Prostate gland (tissue), 2 donors: ENCODE measurements at regions not wholly inside any gene's neighbourhood (a gene's known extent, or its start where the extent isn't known, plus 50 kb on each side); places are given as distances from the start of the nearest gene placed in this dataset.

ENCODE experiments used
- DNase-seq: peaks from one replicate; pipeline ENCODE4 v3.0.0-alpha.2; 2019; ENCODE audit warnings: low spot score
- H3K27ac ChIP-seq, 2 donors: fragments of 200-600 bp; sonication (generic); 2 replicates each; pipeline ENCODE4 v1.5.1; 2017 to 2019
- H3K27me3 ChIP-seq: fragments of 200-600 bp; sonication (generic); replicated peaks from 2 replicates; pipeline ENCODE4 v1.5.1; 2019; ENCODE audit not compliant: insufficient read depth
- H3K36me3 ChIP-seq, 2 donors: fragments of 200-600 bp; sonication (generic); 1 replicate in 1 of 2; 2 replicates in 1 of 2; pipeline versions ENCODE4 v1.5.1 to v1.8.1; 2017 to 2019
- H3K4me1 ChIP-seq: fragments of 200-600 bp; sonication (generic); replicated peaks from 2 replicates; pipeline ENCODE4 v1.5.1; 2019
- H3K4me3 ChIP-seq, 2 donors: fragments of 200-600 bp; sonication (generic); 2 replicates each; pipeline ENCODE4 v1.5.1; 2017 to 2019
- H3K9me3 ChIP-seq: fragments of 200-600 bp; sonication (generic); 2 replicates; pipeline ENCODE4 v1.5.1; 2017
- POLR2A ChIP-seq: fragments of 450-650 bp; IDR thresholded peaks from one replicate; pipeline ENCODE4 v1.6.1; 2016; ENCODE audit warnings: antibody characterized with exemption, mild to moderate bottlenecking
- POLR2AphosphoS5 ChIP-seq: sonication (generic); formaldehyde crosslinking; IDR thresholded peaks from one replicate; pipeline ENCODE4 v1.6.1; 2017; ENCODE audit warnings: antibody characterized with exemption
- WGBS: methylation state at CpG from one replicate; pipeline ENCODE4 v1.1.5; 2018; 5-methylcytosine and 5-hydroxymethylcytosine counted together
- intact Hi-C: fragments of 100-400 bp; cut with DNase I; formaldehyde crosslinking; loops from one replicate; pipeline ENCODE4 v1.14.2; 2022
- TF ChIP-seq, protein P1 (sequence below), 4 experiments: fragments of 200-600 bp in 2 of 4; fragments of 450-650 bp in 2 of 4; sonication (generic) in 2 of 4; IDR thresholded peaks; 1 replicate in 3 of 4; 2 replicates in 1 of 4; pipeline ENCODE4 v1.5.1; 2016 to 2019; ENCODE audit warnings: antibody characterized with exemption in 4 of 4, mild to moderate bottlenecking in 2 of 4, moderate library complexity in 2 of 4

DNA sequence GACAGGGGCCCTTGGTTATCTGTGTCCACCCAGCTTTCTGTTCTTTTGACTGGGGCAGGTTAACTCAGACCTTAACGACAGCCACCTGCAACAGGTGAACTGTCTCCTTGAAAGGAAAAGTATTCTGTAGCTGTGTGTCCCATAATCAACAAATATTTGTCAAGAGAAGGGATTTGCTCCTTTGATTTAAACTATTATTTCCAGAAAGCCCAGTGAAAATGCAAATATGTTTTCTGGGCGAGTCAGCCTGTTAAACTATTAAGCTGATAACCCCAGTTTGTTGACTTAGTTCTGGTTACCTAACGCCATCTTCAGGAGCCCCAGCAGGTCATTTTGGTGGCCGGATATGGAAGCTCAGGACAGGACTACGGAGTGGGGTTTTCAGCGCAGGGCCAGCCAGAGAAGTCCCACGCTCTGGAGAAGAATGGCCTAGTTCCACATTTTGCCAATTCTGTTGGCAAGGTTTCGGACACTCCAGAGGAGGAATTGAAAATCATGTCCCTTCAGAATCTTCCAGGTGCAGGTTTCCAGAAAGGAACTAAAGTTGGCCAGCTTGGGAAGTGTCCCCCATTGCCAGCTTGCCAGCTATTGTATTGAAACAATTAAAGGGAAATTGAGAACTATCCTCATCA is 54.5 kb downstream of the ADRA2A start:
- DNase-seq = no peak
- no peak for TF ChIP-seq POLR2A
- no peak for TF ChIP-seq POLR2AphosphoS5
- TF ChIP-seq, protein P1, sequence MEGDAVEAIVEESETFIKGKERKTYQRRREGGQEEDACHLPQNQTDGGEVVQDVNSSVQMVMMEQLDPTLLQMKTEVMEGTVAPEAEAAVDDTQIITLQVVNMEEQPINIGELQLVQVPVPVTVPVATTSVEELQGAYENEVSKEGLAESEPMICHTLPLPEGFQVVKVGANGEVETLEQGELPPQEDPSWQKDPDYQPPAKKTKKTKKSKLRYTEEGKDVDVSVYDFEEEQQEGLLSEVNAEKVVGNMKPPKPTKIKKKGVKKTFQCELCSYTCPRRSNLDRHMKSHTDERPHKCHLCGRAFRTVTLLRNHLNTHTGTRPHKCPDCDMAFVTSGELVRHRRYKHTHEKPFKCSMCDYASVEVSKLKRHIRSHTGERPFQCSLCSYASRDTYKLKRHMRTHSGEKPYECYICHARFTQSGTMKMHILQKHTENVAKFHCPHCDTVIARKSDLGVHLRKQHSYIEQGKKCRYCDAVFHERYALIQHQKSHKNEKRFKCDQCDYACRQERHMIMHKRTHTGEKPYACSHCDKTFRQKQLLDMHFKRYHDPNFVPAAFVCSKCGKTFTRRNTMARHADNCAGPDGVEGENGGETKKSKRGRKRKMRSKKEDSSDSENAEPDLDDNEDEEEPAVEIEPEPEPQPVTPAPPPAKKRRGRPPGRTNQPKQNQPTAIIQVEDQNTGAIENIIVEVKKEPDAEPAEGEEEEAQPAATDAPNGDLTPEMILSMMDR (IDR thresholded peaks at IDR 0.05) = no peak
- H3K4me1 ChIP-seq = no peaks in the 10 kb centered on the region
- intact Hi-C loops = no loop called here
- 48% methylated on average over 8 of the region's 8 CpGs for WGBS
- no peaks in the 10 kb centered on the region for H3K36me3 ChIP-seq
- no peaks in the 10 kb centered on the region for H3K27me3 ChIP-seq
- H3K27ac ChIP-seq = no peak overlapping the region
- no peaks in the 10 kb centered on the region for H3K9me3 ChIP-seq
- H3K4me3 ChIP-seq = no peak overlapping the region

DNA sequence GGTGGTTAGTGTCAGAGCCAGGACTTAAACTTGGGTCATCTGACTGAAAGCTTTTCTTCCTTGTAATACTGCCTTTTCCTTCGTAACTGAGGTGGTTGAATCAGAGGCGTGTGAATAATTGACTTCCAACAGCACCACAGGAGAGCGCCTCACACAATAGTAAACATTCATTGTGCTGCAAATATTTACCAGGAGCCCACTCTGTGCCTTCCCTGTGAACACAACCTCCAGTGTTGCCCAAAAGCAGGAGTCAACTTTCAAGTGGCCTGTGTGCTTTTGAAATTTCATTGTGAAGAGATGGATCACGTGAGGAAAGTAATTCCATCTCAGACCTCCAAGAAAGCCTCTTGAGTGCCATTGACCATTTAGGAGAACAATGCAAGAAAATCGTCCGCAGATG is 60.2 kb downstream of the ADRA2A start:
- TF ChIP-seq POLR2AphosphoS5 = peak; percentile 11
- TF ChIP-seq, protein P1 (IDR thresholded peaks at IDR 0.05) = no peak
- DNase-seq = peak; percentile 10
- no peak overlapping the region for H3K4me3 ChIP-seq
- H3K27me3 ChIP-seq = no peaks in the 10 kb centered on the region
- 37% methylated on average over 6 of the region's 6 CpGs for WGBS
- H3K27ac ChIP-seq = peak overlapping the region; percentile 28
- no peaks in the 10 kb centered on the region for H3K9me3 ChIP-seq
- no peaks in the 10 kb centered on the region for H3K36me3 ChIP-seq
- H3K4me1 ChIP-seq = no peaks in the 10 kb centered on the region
- intact Hi-C loops = no loop called here

DNA sequence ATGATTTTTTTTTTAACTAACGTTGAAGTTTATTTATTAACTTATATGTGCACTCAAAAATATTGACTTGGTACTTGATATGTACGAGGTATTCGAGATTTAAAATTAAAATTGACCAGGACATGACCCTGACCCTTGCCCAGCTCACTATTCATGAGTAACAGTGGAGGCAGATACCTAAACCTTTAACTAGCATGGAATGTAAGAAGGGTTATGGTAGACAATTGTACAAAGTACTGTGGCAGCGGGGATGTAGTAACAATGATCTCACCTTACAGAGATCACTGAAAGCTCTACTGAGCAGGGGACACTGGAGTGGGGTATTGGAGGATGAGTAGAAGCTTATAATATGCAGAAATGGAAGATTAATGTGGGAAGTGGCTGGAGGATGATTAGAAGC is 60.8 kb downstream of the ADRA2A start:
- TF ChIP-seq, protein P1 (IDR thresholded peaks at IDR 0.05) = no peak
- TF ChIP-seq POLR2AphosphoS5 = no peak
- TF ChIP-seq POLR2A = no peak
- intact Hi-C loops = no loop called here
- no peak overlapping the region for H3K4me3 ChIP-seq
- no peaks in the 10 kb centered on the region for H3K27me3 ChIP-seq
- H3K4me1 ChIP-seq = no peaks in the 10 kb centered on the region
- WGBS = 43% methylated on average over 4 of the region's 4 CpGs
- H3K9me3 ChIP-seq = no peaks in the 10 kb centered on the region
- peak overlapping the region in 1 of 2 donors; percentile 28 for H3K27ac ChIP-seq
- H3K36me3 ChIP-seq = no peaks in the 10 kb centered on the region
- no peak for DNase-seq

DNA sequence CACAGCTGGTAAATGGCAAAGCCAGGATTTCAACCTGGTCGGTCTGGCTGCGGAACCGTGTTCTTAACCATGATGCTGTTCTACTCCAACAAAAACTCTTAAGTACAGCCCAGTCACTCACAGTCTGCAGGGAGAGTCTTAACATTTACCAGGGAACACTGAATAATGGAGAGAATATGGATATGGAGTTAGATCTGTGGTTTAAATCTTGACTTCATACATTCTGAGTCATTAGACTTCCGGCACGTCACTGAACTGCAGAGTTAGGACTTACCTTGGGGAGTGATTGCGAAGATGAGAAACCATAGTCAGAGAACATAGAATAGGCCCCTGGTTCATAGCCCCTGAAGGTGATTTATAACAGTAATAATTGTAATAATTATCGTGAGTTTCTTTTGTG is 61.7 kb downstream of the ADRA2A start:
- Histone ChIP-seq H3K27ac (no peak overlapping the region), H3K4me3 (no peak overlapping the region), H3K4me1 (no peaks in the 10 kb centered on the region), H3K27me3 (no peaks in the 10 kb centered on the region), H3K9me3 (no peaks in the 10 kb centered on the region), H3K36me3 (no peaks in the 10 kb centered on the region)
- WGBS = 94% methylated on average over 7 of the region's 7 CpGs
- DNase-seq = no peak
- intact Hi-C loops = no loop called here
- TF ChIP-seq POLR2AphosphoS5 = no peak

DNA sequence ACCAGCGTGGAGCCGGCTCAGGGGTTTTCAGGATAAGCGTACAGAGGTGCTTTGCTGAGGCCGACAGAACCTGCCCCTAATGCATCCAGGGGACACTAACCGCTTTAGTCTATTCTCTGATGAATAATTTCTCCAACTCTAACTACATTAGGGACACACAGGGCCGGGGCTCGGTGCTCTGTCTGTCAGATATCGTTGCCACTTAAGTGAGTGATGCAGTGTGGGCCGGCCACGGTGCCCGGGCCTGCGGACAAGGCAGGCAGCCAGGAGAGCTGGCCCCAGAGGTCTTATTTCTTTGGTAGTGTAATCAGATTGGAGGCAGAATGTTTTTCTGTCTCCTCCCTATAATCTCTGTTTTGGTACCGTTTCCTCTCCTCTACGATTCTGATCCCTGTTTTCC is 62.7 kb downstream of the ADRA2A start:
- H3K4me1 ChIP-seq = no peaks in the 10 kb centered on the region
- H3K9me3 ChIP-seq = no peaks in the 10 kb centered on the region
- intact Hi-C loops = no loop called here
- no peak for TF ChIP-seq POLR2A
- TF ChIP-seq, protein P1 (IDR thresholded peaks at IDR 0.05) = no peak
- TF ChIP-seq POLR2AphosphoS5 = no peak
- no peaks in the 10 kb centered on the region for H3K36me3 ChIP-seq
- no peak for DNase-seq
- H3K4me3 ChIP-seq = no peak overlapping the region
- WGBS = 83% methylated on average over 14 of the region's 14 CpGs
- no peak overlapping the region for H3K27ac ChIP-seq
- H3K27me3 ChIP-seq = no peaks in the 10 kb centered on the region
